ENCODE measurements at regions not wholly inside any gene's neighbourhood (a gene's known extent, or its start where the extent isn't known, plus 50 kb on each side); places are given as distances from the start of the nearest gene placed in this dataset.

GRCh38 chr2:151150331-151151320, 111.0 kb downstream of the RBM43 start:
- TF ChIP-seq CTCF (tag by site-specific recombination; IDR thresholded peaks at IDR 0.05) (no peak), ZNF449 (tag by site-specific recombination; IDR thresholded peaks at IDR 0.05) (no peak), ZNF544 (tag by site-specific recombination; IDR thresholded peaks at IDR 0.05) (no peak), ZNF837 (tag by site-specific recombination; IDR thresholded peaks at IDR 0.05) (no peak), ELK4 (IDR thresholded peaks at IDR 0.05; ENCODE audit: borderline replicate concordance, low read depth, low read length) (no peak), ZNF654 (tag by site-specific recombination; IDR thresholded peaks at IDR 0.05; ENCODE audit: low read depth) (no peak), ZSCAN5A (tag by site-specific recombination; IDR thresholded peaks at IDR 0.05) (no peak), ZBTB48 (tag by site-specific recombination; IDR thresholded peaks at IDR 0.05) (no peak), REST (tag by site-specific recombination; IDR thresholded peaks at IDR 0.05) (no peak)

All from HEK293 (cell line).